K562 (cell line): ENCODE measurements at regions not wholly inside any gene's neighbourhood (a gene's known extent, or its start where the extent isn't known, plus 50 kb on each side); places are given as distances from the start of the nearest gene placed in this dataset.

Experiments
- ATAC-seq: fragments of 200-7000 bp; cut with Tn5 transposase; 3 replicates; pipeline ENCODE4 v1.9.1; 2020; ENCODE audit warnings: moderate library complexity
- BruUV-seq: library from RNA; stranded (reverse); fragments of 400-500 nt; replicated peaks from 2 replicates; lab custom pipeline; 2021; lab: Mats Ljungman, UMichigan
- CTCF ChIA-PET: fragments of 300-600 bp; formaldehyde crosslinking; extraction: SDS; loops from one replicate; lab custom pipeline; 2021; ENCODE audit warnings: low intra/inter-chr PET ratio; lab: Yijun Ruan, JAX
- POLR2A ChIA-PET: fragments of 300-600, 350-650 bp; sonication (Branson Sonifier 250); formaldehyde crosslinking; extraction: SDS; loops from one replicate; lab custom pipeline; 2021; ENCODE audit warnings: antibody characterized with exemption, inconsistent platforms; lab: Yijun Ruan, JAX
- DNase-seq, 4 experiments: peaks; one replicate each; pipeline versions ENCODE4 v3.0.0 to v3.0.0-alpha.2; 2011 to 2018; ENCODE audit warnings: low spot score in 3 of 4, mixed read lengths in 3 of 4; ENCODE audit errors: extremely low read depth in 1 of 4
- FAIRE-seq: peaks from 2 replicates; lab custom pipeline; 2011; peaks lifted over from hg19 to GRCh38; lab: Jason Lieb, UNC
- H2AFZ ChIP-seq: 2 replicates; pipeline ENCODE4 v1.6.0; 2011; ENCODE audit warnings: low read depth, low read length, control low read depth, inconsistent platforms
- H3K27ac ChIP-seq: fragments of 200-600 bp; 3 replicates; pipeline ENCODE4 v1.8.0; 2011; ENCODE audit warnings: low read depth, mild to moderate bottlenecking, control low read depth, inconsistent platforms, low read length, moderate library complexity, mixed read lengths; ENCODE audit errors: extremely low read depth
- H3K27me3 ChIP-seq, 2 experiments: fragments of 300-600 bp in 1 of 2; 2 replicates in 1 of 2; 3 replicates in 1 of 2; pipeline versions ENCODE4 v1.6.0 to v1.8.0; 2011; ENCODE audit warnings: inconsistent platforms in 2 of 2, low read length in 2 of 2, mild to moderate bottlenecking in 1 of 2, mixed read lengths in 1 of 2, moderate library complexity in 1 of 2; ENCODE audit not compliant: control insufficient read depth in 2 of 2, insufficient read depth in 2 of 2
- H3K36me3 ChIP-seq: fragments of 300-600 bp; 3 replicates; pipeline ENCODE4 v1.8.0; 2011; ENCODE audit warnings: mild to moderate bottlenecking, low read length, inconsistent platforms; ENCODE audit not compliant: control insufficient read depth, insufficient read depth
- H3K4me1 ChIP-seq, 2 experiments: fragments of 200-600 bp in 1 of 2; replicated peaks in 1 of 2; 2 replicates in 1 of 2; 3 replicates in 1 of 2; pipeline versions ENCODE4 v1.5.1 to v1.8.0; 2011; ENCODE audit warnings: inconsistent platforms in 2 of 2, low read length in 2 of 2, mild to moderate bottlenecking in 1 of 2, mixed read lengths in 1 of 2, moderate library complexity in 1 of 2; ENCODE audit not compliant: control insufficient read depth in 2 of 2, insufficient read depth in 2 of 2
- H3K4me2 ChIP-seq: 2 replicates; pipeline ENCODE4 v1.6.1; 2011; ENCODE audit warnings: low read length, control low read depth, inconsistent platforms, mixed read lengths; ENCODE audit not compliant: insufficient read depth
- H3K4me3 ChIP-seq: fragments of 200-600 bp; sonication (generic), shearing (Covaris generic); 2 replicates; pipeline ENCODE4 v1.5.1; 2016; ENCODE audit warnings: control low read depth, inconsistent platforms
- H3K79me2 ChIP-seq: fragments of 200-600 bp; 3 replicates; pipeline ENCODE4 v1.8.0; 2011; ENCODE audit warnings: low read length, inconsistent platforms; ENCODE audit not compliant: control insufficient read depth, insufficient read depth
- H3K9ac ChIP-seq, 2 experiments: 2 replicates each; pipeline versions ENCODE4 v1.6.0 to v1.6.1; 2011; ENCODE audit warnings: low read depth in 2 of 2, low read length in 2 of 2, control low read depth in 1 of 2, inconsistent platforms in 1 of 2, mild to moderate bottlenecking in 1 of 2, mixed read lengths in 1 of 2; ENCODE audit not compliant: insufficient read depth in 1 of 2
- H3K9me1 ChIP-seq: one replicate; pipeline ENCODE4 v1.6.0; 2011; ENCODE audit warnings: inconsistent platforms, mild to moderate bottlenecking, low read length, moderate library complexity; ENCODE audit not compliant: control insufficient read depth, insufficient read depth
- H3K9me3 ChIP-seq: replicated peaks from 2 replicates; pipeline ENCODE4 v1.5.1; 2011; ENCODE audit warnings: low read depth, low read length, inconsistent platforms; ENCODE audit not compliant: control insufficient read depth, insufficient read depth
- H4K20me1 ChIP-seq: replicated peaks from 2 replicates; pipeline ENCODE4 v1.6.1; 2011; ENCODE audit warnings: low read length, inconsistent platforms, mixed read lengths; ENCODE audit not compliant: control insufficient read depth, insufficient read depth
- BCL6 ChIP-seq: fragments of 250-450 bp; sonication (Bioruptor Pico); IDR thresholded peaks from 2 replicates; pipeline ENCODE4 v1.4.0; 2020
- DEAF1 ChIP-seq: fragments of 450-650 bp; formaldehyde crosslinking; IDR thresholded peaks from 2 replicates; pipeline ENCODE4 v1.4.0; 2020; ENCODE audit warnings: mild to moderate bottlenecking, moderate library complexity
- ETS1 ChIP-seq: conservative IDR thresholded peaks from 2 replicates; pipeline ENCODE4 v1.6.1; 2011; ENCODE audit warnings: low read depth, mild to moderate bottlenecking, low read length; ENCODE audit not compliant: control insufficient read depth
- HMG20B ChIP-seq: fragments of 250-450 bp; sonication (Bioruptor Pico); IDR thresholded peaks from 2 replicates; pipeline ENCODE4 v1.5.0; 2021; ENCODE audit warnings: mild to moderate bottlenecking
- ID3 ChIP-seq, 2 experiments: fragments of 250-450 bp in 1 of 2; fragments of 450-650 bp in 1 of 2; sonication (Bioruptor Pico) in 1 of 2; IDR thresholded peaks; 2 replicates each; pipeline versions ENCODE4 v1.6.1 to v1.8.0; 2016 to 2021; ENCODE audit warnings: mild to moderate bottlenecking in 2 of 2, moderate library complexity in 2 of 2, missing compliant biosample characterization in 1 of 2, missing genetic modification characterization in 1 of 2
- KLF16 ChIP-seq: IDR thresholded peaks from 2 replicates; pipeline ENCODE4 v1.6.1; 2016; ENCODE audit warnings: antibody characterized with exemption
- L3MBTL2 ChIP-seq: fragments of 450-650 bp; IDR thresholded peaks from 2 replicates; pipeline ENCODE4 v1.6.1; 2016; ENCODE audit warnings: mild to moderate bottlenecking, moderate library complexity
- NR2C1 ChIP-seq, 2 experiments: fragments of 450-650 bp; IDR thresholded peaks; 2 replicates each; pipeline ENCODE4 v1.6.1; 2017; ENCODE audit warnings: mild to moderate bottlenecking in 2 of 2, antibody characterized with exemption in 1 of 2, inconsistent platforms in 1 of 2, missing compliant biosample characterization in 1 of 2, missing genetic modification characterization in 1 of 2
- NR3C1 ChIP-seq: sonication (generic); formaldehyde crosslinking; IDR thresholded peaks from 2 replicates; pipeline ENCODE4 v1.8.1; 2022; ENCODE audit warnings: missing genetic modification reagents
- NRF1 ChIP-seq, 2 experiments: fragments of 450-650 bp; IDR thresholded peaks in 1 of 2; conservative IDR thresholded peaks in 1 of 2; 2 replicates each; pipeline ENCODE4 v1.6.1; 2014; ENCODE audit warnings: mild to moderate bottlenecking in 2 of 2
- RBM14 ChIP-seq: fragments of 200-400 bp; formaldehyde crosslinking; IDR thresholded peaks from 2 replicates; pipeline ENCODE4 v1.6.1; 2018; ENCODE audit warnings: low read depth, mild to moderate bottlenecking, low read length, moderate library complexity, borderline replicate concordance; ENCODE audit not compliant: insufficient read depth
- SIRT6 ChIP-seq: IDR thresholded peaks from one replicate; pipeline ENCODE4 v1.6.1; 2012; ENCODE audit warnings: low read depth, mild to moderate bottlenecking, control low read depth, inconsistent platforms, low read length, moderate library complexity
- SRSF9 ChIP-seq: fragments of 200-400 bp; formaldehyde crosslinking; IDR thresholded peaks from 2 replicates; pipeline ENCODE4 v1.6.1; 2017; ENCODE audit warnings: low read depth, low read length, borderline replicate concordance
- SUPT5H ChIP-seq: fragments of 450-650 bp; IDR thresholded peaks from 2 replicates; pipeline ENCODE4 v1.6.1; 2016
- ZBTB17 ChIP-seq: fragments of 450-650 bp; formaldehyde crosslinking; IDR thresholded peaks from 2 replicates; pipeline ENCODE4 v1.4.0; 2020; ENCODE audit warnings: mild to moderate bottlenecking
- ZNF282 ChIP-seq: sonication (generic); formaldehyde crosslinking; IDR thresholded peaks from 2 replicates; pipeline ENCODE4 v1.8.1; 2023; ENCODE audit warnings: missing genetic modification reagents
- ZNF354B ChIP-seq: fragments of 250-450 bp; sonication (Bioruptor Pico); IDR thresholded peaks from 2 replicates; pipeline ENCODE4 v1.4.0; 2020
- ZNF449 ChIP-seq: fragments of 250-450 bp; sonication (Bioruptor Pico); IDR thresholded peaks from 2 replicates; pipeline ENCODE4 v1.8.0; 2022; ENCODE audit warnings: moderate library complexity, mild to moderate bottlenecking, inconsistent platforms
- ZNF696 ChIP-seq: fragments of 250-450 bp; sonication (Bioruptor Pico); conservative IDR thresholded peaks from 2 replicates; pipeline ENCODE4 v1.4.0; 2020; ENCODE audit warnings: mild to moderate bottlenecking, moderate library complexity
- WGBS: fragments of 100-300 bp; shearing (Covaris generic); methylation state at CpG from one replicate; pipeline ENCODE4 v1.1.6; 2016; ENCODE audit warnings: low coverage, mixed read lengths; ENCODE audit not compliant: insufficient coverage; ENCODE audit errors: missing lambda C conversion rate; 5-methylcytosine and 5-hydroxymethylcytosine counted together
- in situ Hi-C: fragments of 300-500 bp; cut with MboI; formaldehyde crosslinking; loops from 4 replicates; pipeline ENCODE4 v1.15.0; 2018; ENCODE audit warnings: inconsistent platforms, mixed read lengths
- intact Hi-C: fragments of 100-400 bp; cut with micrococcal nuclease; formaldehyde crosslinking; loops from 2 replicates; pipeline ENCODE4 v1.14.2; 2022

GRCh38 chr5:61820836-61821235, 485.2 kb upstream of the KIF2A start:
- in situ Hi-C loops (no loop called here), intact Hi-C loops (no loop called here)
- POLR2A ChIA-PET = no interaction called here
- H4K20me1 ChIP-seq = no peaks in the 10 kb centered on the region
- peaks cover 0 to 13% of the 10 kb centered on the region in 2 experiments; a peak in 2 of 5 replicates for H3K27me3 ChIP-seq
- CTCF ChIA-PET = no interaction called here
- ATAC-seq = no peak
- no peaks in the 10 kb centered on the region for H3K79me2 ChIP-seq
- BruUV-seq = no TSS peak
- no peak overlapping the region for H3K4me2 ChIP-seq
- H3K27ac ChIP-seq = no peak overlapping the region
- H3K36me3 ChIP-seq = no peaks in the 10 kb centered on the region
- DNase-seq = no peak
- no peak for FAIRE-seq
- no peaks in the 10 kb centered on the region for H3K9me1 ChIP-seq
- no peak overlapping the region for H3K4me3 ChIP-seq
- H3K9ac ChIP-seq = no peak overlapping the region
- H3K9me3 ChIP-seq = no peaks in the 10 kb centered on the region
- no peak overlapping the region for H2AFZ ChIP-seq
- H3K4me1 ChIP-seq = no peaks in the 10 kb centered on the region
- WGBS = 0% methylated on average over 4 of the region's 4 CpGs
- no peak for TF ChIP-seq ZNF696 (CRISPR knock-in tag)
- TF ChIP-seq ID3 (CRISPR knock-in tag; IDR thresholded peaks at IDR 0.05) = no peak
- no peak for TF ChIP-seq ID3 (tag; IDR thresholded peaks at IDR 0.05)
- TF ChIP-seq ZBTB17 (CRISPR knock-in tag) = no peak
- no peak for TF ChIP-seq ZNF354B (CRISPR knock-in tag)
- no peak for TF ChIP-seq ZNF282 (CRISPR knock-in tag)
- no peak for TF ChIP-seq HMG20B (CRISPR knock-in tag)
- TF ChIP-seq RBM14 = no peak
- no peak for TF ChIP-seq NR2C1 (IDR thresholded peaks at IDR 0.05)
- TF ChIP-seq NR2C1 (tag; IDR thresholded peaks at IDR 0.05) = no peak
- no peak for TF ChIP-seq BCL6
- TF ChIP-seq NR3C1 = no peak
- no peak for TF ChIP-seq SUPT5H
- no peak for TF ChIP-seq NRF1 (conservative IDR thresholded peaks at IDR 0.05 in 1 of 2, IDR thresholded peaks at IDR 0.05 in 1 of 2)
- TF ChIP-seq L3MBTL2 = no peak
- TF ChIP-seq SRSF9 = no peak
- TF ChIP-seq ZNF449 = no peak
- TF ChIP-seq KLF16 = no peak
- no peak for TF ChIP-seq SIRT6
- TF ChIP-seq ETS1 = no peak
- no peak for TF ChIP-seq DEAF1 (CRISPR knock-in tag)
